AG20443 (cell line): ENCODE measurements at regions not wholly inside any gene's neighbourhood (a gene's known extent, or its start where the extent isn't known, plus 50 kb on each side); places are given as distances from the start of the nearest gene placed in this dataset.

ENCODE experiments used
- DNase-seq: peaks from one replicate; pipeline ENCODE4 v3.0.0; 2012; ENCODE audit warnings: low spot score, mixed read lengths

- peak; percentile 46 for DNase-seq
Measured at GRCh38 chr10:4775808-4776207, 50.2 kb upstream of the AKR1E2 start.

GRCh38 chr10:4772202-4772570 lies 53.8 kb upstream of the AKR1E2 start:
- DNase-seq, result no peak

- DNase-seq, result peak; percentile 33
Measured at GRCh38 chr10:4771554-4772201, 54.3 kb upstream of the AKR1E2 start.

- peak; percentile 62 for DNase-seq
Measured at GRCh38 chr10:4770801-4771553, 55.0 kb upstream of the AKR1E2 start.

- DNase-seq, result no peak
Measured at GRCh38 chr10:4768416-4768815, 57.6 kb upstream of the AKR1E2 start.

- DNase-seq, result peak; percentile 32
Measured at GRCh38 chr10:4767033-4767814, 58.8 kb upstream of the AKR1E2 start.

GRCh38 chr10:4766454-4766853 lies 59.6 kb upstream of the AKR1E2 start:
- no peak for DNase-seq

- DNase-seq, result no peak
Measured at GRCh38 chr10:4765428-4765827, 60.6 kb upstream of the AKR1E2 start.

- peak; percentile 39 for DNase-seq
Measured at GRCh38 chr10:4763960-4764428, 62.0 kb upstream of the AKR1E2 start.

GRCh38 chr10:4763513-4763912 lies 62.5 kb upstream of the AKR1E2 start:
- no peak for DNase-seq

GRCh38 chr10:4758256-4758655 lies 67.8 kb upstream of the AKR1E2 start:
- DNase-seq, result no peak

- DNase-seq, result no peak
Measured at GRCh38 chr10:4755286-4755989, 70.6 kb upstream of the AKR1E2 start.

GRCh38 chr10:4754143-4754542 lies 71.9 kb upstream of the AKR1E2 start:
- no peak for DNase-seq

- no peak for DNase-seq
Measured at GRCh38 chr10:4751211-4751610, 74.8 kb upstream of the AKR1E2 start.

GRCh38 chr10:4749271-4749574 lies 76.8 kb upstream of the AKR1E2 start:
- DNase-seq, result no peak

- DNase-seq, result no peak
Measured at GRCh38 chr10:4748491-4749270, 77.3 kb upstream of the AKR1E2 start.

- no peak for DNase-seq
Measured at GRCh38 chr10:4742217-4742616, 83.8 kb upstream of the AKR1E2 start.

- DNase-seq, result no peak
Measured at GRCh38 chr10:4740471-4740870, 85.5 kb upstream of the AKR1E2 start.

GRCh38 chr10:4736608-4737007 lies 89.4 kb upstream of the AKR1E2 start:
- DNase-seq, result no peak

GRCh38 chr10:4736183-4736582 lies 89.8 kb upstream of the AKR1E2 start:
- DNase-seq, result no peak

GRCh38 chr10:4733843-4734224 lies 92.2 kb upstream of the AKR1E2 start:
- no peak for DNase-seq
